Pulmonary artery endothelial cell (primary cell): ENCODE measurements at regions not wholly inside any gene's neighbourhood (a gene's known extent, or its start where the extent isn't known, plus 50 kb on each side); places are given as distances from the start of the nearest gene placed in this dataset.

Source experiments
- DNase-seq: peaks from one replicate; pipeline ENCODE4 v3.0.0-alpha.2; 2011; ENCODE audit warnings: low read depth, low spot score

GRCh38 chr11:57100638-57101331 lies 81.0 kb upstream of the LRRC55 start:
- peak; percentile 91 for DNase-seq

DNA sequence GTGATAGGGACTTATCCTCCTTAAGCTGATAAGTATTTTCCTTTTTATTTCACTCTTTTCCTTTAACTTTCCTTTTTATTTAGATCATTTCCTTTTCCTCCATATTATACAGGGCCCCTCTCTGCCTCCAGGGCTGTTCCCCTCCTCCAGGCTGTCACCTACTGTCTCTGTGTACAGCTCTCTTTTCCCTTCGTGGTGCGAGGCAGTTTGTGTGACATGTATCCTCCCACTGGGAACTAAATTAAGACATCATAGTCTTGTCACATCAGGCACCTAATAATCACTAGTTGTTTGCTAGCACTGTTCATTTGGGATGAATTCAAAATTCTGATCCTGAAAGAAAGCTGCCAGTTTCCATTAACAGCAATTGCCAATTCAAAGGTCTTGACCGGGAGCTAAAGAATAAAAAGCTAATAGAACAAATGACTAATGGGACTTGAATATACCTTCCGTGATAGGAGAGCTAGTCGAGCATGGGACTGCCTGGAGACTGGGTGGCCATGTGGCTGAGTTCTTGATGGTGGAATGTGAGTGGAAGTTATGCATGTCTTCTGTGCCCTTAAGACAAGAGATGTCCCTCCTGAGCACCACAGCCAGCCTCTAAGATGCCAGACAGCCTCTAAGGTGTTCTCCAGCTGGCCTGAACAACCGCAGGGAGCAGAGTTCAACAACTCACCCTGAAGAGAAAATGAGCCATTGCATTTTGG lies 77.7 kb upstream of the LRRC55 start:
- no peak for DNase-seq

- no peak for DNase-seq
Measured at GRCh38 chr11:57109331-57109730, 72.4 kb upstream of the LRRC55 start.

DNA sequence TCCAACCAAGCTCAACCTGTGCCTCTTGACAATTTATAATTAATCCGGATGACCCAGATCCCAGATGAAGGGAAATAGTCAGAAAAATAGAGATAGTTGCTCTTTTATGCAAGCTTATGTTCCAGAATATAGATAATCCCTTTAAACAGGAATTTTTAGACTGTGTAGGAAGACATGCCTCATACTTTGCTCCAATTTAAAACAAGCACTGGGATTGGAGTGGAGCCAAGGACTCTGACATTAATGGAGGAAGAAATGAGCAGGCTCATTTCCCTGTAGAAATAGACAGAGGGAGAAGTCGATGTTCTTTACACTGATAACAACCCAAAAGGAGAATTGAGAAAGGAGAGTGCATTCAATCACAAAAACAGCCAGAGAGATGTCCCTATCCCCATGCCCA lies 70.1 kb upstream of the LRRC55 start:
- no peak for DNase-seq

DNA sequence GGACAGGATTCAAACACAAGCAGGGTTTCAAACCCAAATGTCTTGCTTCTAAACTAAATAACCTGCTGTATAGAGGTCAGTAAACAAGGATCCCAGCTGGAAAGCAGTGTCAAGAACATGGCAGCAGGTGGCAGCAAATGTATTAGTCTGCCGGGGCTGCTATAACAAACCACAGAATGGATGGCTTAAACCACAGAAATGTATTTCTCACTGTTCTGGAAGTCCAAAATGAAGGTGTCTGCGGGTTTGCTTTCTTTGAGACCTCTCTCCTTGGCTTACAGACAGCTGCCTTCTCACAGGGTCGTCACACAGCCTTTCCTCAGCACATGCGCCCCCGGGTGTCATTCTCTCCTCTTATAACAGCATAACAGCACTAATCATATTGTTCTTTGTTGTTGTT lies 65.1 kb upstream of the LRRC55 start:
- no peak for DNase-seq

GRCh38 chr11:57120192-57120965 lies 61.4 kb upstream of the LRRC55 start:
- DNase-seq = no peak

GRCh38 chr11:57121996-57122395 lies 59.8 kb upstream of the LRRC55 start:
- DNase-seq = no peak

DNA sequence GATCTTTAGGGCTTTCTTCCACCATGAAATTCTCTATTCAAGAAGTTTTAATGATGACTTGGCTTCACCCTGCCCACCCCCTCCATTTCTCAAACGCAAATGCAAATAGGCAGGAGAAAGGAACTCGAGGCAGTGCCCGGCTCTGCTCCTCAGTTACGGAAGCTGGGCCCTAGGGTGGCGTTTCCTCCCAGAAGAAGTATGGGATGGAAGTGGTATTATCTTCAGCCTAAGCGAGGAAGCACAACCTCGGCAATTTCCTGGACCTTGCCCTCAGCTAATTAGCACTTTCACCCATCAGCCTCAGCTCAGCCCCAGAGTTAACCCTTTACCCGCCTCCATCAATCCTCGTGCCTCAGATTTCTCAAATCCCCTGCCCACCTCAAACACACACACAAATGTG lies 58.2 kb upstream of the LRRC55 start:
- no peak for DNase-seq

DNA sequence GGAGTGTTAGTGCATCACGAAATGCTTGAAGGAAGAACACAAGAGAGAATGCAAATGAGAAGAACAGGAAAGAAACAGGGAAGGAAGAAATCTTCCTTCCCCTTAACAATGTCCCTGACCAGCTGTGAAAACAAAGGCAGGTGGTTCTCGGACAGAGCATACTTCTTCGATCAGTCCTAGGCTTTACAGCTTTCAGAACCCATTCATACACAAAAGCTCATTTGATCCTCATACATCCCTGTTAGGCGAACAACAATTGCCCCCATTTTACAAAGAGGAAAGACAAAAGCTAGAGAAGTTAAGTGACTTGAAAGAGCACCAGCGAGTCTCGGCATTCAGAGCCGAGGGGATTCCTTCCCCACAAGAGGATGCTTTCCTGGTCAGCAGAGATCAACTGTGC lies 57.2 kb upstream of the LRRC55 start:
- DNase-seq = no peak

DNA sequence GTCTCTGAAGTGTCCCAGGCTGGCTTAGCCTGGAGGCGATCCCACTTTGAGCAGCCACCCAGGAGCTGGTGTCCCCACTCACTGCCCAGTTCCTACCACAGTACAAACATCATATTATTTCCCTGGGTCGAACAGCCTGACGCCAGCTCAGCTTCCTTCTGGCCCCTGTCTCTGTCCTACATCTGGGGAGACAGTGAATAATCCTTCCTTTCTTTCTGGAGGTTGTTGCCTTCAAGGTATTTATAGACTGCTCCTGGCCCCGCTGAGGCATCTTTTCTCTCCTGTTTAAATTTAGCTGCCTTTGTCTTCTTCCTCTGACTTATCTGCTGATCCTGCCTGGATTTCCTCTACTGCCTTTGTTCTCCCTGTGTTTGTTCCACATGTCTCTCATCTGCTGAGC lies 56.8 kb upstream of the LRRC55 start:
- no peak for DNase-seq

DNA sequence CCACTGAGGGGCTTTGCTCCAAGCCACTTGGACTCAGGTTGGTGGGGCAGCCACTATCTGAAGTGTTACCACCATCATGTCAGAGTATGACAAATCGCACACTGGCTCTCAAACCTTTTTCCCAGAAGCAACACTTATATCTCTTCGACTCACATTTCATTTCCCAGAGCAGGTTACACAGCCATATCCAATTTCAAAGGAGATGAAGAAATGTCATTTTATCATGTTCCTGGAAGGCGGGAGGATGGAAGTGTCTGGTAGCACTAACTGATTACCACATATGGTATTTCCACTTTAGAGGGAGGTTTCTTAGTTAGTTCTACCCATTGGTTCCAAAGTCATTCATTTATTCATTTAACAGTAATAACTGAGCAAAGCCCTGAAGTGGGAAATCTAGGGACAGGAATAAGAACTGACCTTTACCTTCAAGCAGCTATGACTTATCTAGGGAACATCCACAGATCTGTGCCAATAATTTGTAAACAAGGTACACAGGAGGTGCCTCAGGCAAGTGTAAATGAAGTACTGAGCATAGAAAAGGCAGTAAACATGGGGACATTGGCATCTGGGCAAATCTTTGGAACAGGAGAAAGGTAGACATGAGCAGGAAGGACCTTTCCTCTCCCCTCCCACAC lies 54.9 kb upstream of the LRRC55 start:
- no peak for DNase-seq

GRCh38 chr11:57131080-57131790 lies 50.5 kb upstream of the LRRC55 start:
- DNase-seq = no peak
